H9 (cell line): ENCODE measurements at regions not wholly inside any gene's neighbourhood (a gene's known extent, or its start where the extent isn't known, plus 50 kb on each side); places are given as distances from the start of the nearest gene placed in this dataset.

Experiments
- DNase-seq: peaks from one replicate; pipeline ENCODE4 v3.0.0-alpha.2; 2017
- H2AFZ ChIP-seq: one replicate; pipeline ENCODE4 v1.6.1; 2013; ENCODE audit warnings: mild to moderate bottlenecking, low read length, control low read depth, moderate library complexity
- H2AK5ac ChIP-seq: 2 replicates; pipeline ENCODE4 v1.6.1; 2013; ENCODE audit warnings: low read length, control low read depth, mixed read lengths; ENCODE audit not compliant: insufficient read length
- H2BK120ac ChIP-seq: one replicate; pipeline ENCODE4 v1.6.1; 2013; ENCODE audit warnings: low read depth, mild to moderate bottlenecking, low read length, control low read depth, inconsistent platforms; ENCODE audit not compliant: poor library complexity, severe bottlenecking
- H2BK12ac ChIP-seq: 2 replicates; pipeline ENCODE4 v1.6.1; 2013; ENCODE audit warnings: low read length, control low read depth, mixed read lengths, low read depth; ENCODE audit not compliant: insufficient read length
- H2BK15ac ChIP-seq: 2 replicates; pipeline ENCODE4 v1.6.1; 2013; ENCODE audit warnings: low read depth, low read length, control low read depth
- H2BK20ac ChIP-seq: one replicate; pipeline ENCODE4 v1.6.1; 2013; ENCODE audit warnings: low read depth, mild to moderate bottlenecking, low read length, control low read depth, inconsistent platforms; ENCODE audit not compliant: poor library complexity, severe bottlenecking
- H2BK5ac ChIP-seq: 2 replicates; pipeline ENCODE4 v1.6.1; 2013; ENCODE audit warnings: low read length, control low read depth, mixed read lengths; ENCODE audit not compliant: insufficient read length
- H3K14ac ChIP-seq: 2 replicates; pipeline ENCODE4 v1.6.1; 2013; ENCODE audit warnings: low read length, control low read depth; ENCODE audit not compliant: insufficient read depth
- H3K18ac ChIP-seq: 2 replicates; pipeline ENCODE4 v1.6.1; 2013; ENCODE audit warnings: low read depth, mild to moderate bottlenecking, mixed read lengths, low read length, control low read depth; ENCODE audit not compliant: insufficient read length
- H3K23ac ChIP-seq: 2 replicates; pipeline ENCODE4 v1.6.1; 2013; ENCODE audit warnings: low read length, control low read depth, mixed read lengths, low read depth; ENCODE audit not compliant: insufficient read length
- H3K23me2 ChIP-seq: 2 replicates; pipeline ENCODE4 v1.6.1; 2013; ENCODE audit warnings: low read depth, mild to moderate bottlenecking, mixed read lengths, low read length, control low read depth; ENCODE audit not compliant: insufficient read length, poor library complexity, severe bottlenecking
- H3K27ac ChIP-seq: 2 replicates; pipeline ENCODE4 v1.5.1; 2013; ENCODE audit warnings: low read length, control low read depth, mixed read lengths, low read depth; ENCODE audit not compliant: insufficient read length
- H3K27me3 ChIP-seq: 2 replicates; pipeline ENCODE4 v1.6.1; 2013; ENCODE audit warnings: low read length, control low read depth, inconsistent platforms; ENCODE audit not compliant: insufficient read depth
- H3K4ac ChIP-seq: 2 replicates; pipeline ENCODE4 v1.6.1; 2013; ENCODE audit warnings: low read depth, mild to moderate bottlenecking, control low read depth, inconsistent platforms, low read length, moderate library complexity
- H3K4me1 ChIP-seq: 2 replicates; pipeline ENCODE4 v1.6.1; 2013; ENCODE audit warnings: low read length, control low read depth, inconsistent platforms; ENCODE audit not compliant: insufficient read depth
- H3K4me2 ChIP-seq: 2 replicates; pipeline ENCODE4 v1.6.1; 2013; ENCODE audit warnings: low read length, control low read depth, mixed read lengths; ENCODE audit not compliant: insufficient read length, insufficient read depth
- H3K56ac ChIP-seq: 2 replicates; pipeline ENCODE4 v1.6.1; 2013; ENCODE audit warnings: low read depth, mild to moderate bottlenecking, mixed read lengths, low read length, control low read depth; ENCODE audit not compliant: insufficient read length
- H3K79me1 ChIP-seq: 2 replicates; pipeline ENCODE4 v1.6.1; 2013; ENCODE audit warnings: low read depth, mild to moderate bottlenecking, moderate library complexity, low read length, control low read depth, inconsistent platforms; ENCODE audit not compliant: insufficient read depth, poor library complexity, severe bottlenecking
- H3K79me2 ChIP-seq: 2 replicates; pipeline ENCODE4 v1.6.1; 2013; ENCODE audit warnings: low read length, control low read depth, inconsistent platforms; ENCODE audit not compliant: insufficient read depth
- H3K9ac ChIP-seq: 2 replicates; pipeline ENCODE4 v1.6.1; 2013; ENCODE audit warnings: low read length, control low read depth, mixed read lengths; ENCODE audit not compliant: insufficient read length; ENCODE audit errors: extremely low read depth
- H3K9me3 ChIP-seq: one replicate; pipeline ENCODE4 v1.6.1; 2013; ENCODE audit warnings: low read depth, low read length, inconsistent platforms; ENCODE audit not compliant: control insufficient read depth
- H3T11ph ChIP-seq: one replicate; pipeline ENCODE4 v1.6.1; 2013; ENCODE audit warnings: mild to moderate bottlenecking, low read length, control low read depth, inconsistent platforms
- H4K20me1 ChIP-seq: one replicate; pipeline ENCODE4 v1.6.1; 2013; ENCODE audit not compliant: control insufficient read depth, insufficient read length, insufficient read depth
- H4K5ac ChIP-seq: 2 replicates; pipeline ENCODE4 v1.6.1; 2013; ENCODE audit warnings: low read depth, mild to moderate bottlenecking, mixed read lengths, low read length, control low read depth; ENCODE audit not compliant: insufficient read length
- H4K8ac ChIP-seq: replicated peaks from 2 replicates; pipeline ENCODE4 v1.6.1; 2013; ENCODE audit warnings: low read length, control low read depth, mixed read lengths, low read depth; ENCODE audit not compliant: insufficient read length
- H4K91ac ChIP-seq: 2 replicates; pipeline ENCODE4 v1.6.1; 2013; ENCODE audit warnings: low read depth, mild to moderate bottlenecking, moderate library complexity, mixed read lengths, low read length, control low read depth; ENCODE audit not compliant: insufficient read length
- H3K27ac Mint-ChIP-seq, 3 experiments: 2 replicates in 2 of 3; 3 replicates in 1 of 3; pipeline ENCODE4 v1.8.0; 2020 to 2021; ENCODE audit warnings: mixed read lengths in 3 of 3, mild to moderate bottlenecking in 1 of 3, moderate library complexity in 1 of 3
- H3K27me3 Mint-ChIP-seq: 2 replicates; pipeline ENCODE4 v1.8.0; 2021; ENCODE audit warnings: low read depth, mild to moderate bottlenecking, moderate library complexity, mixed read lengths
- H3K36me3 Mint-ChIP-seq, 3 experiments: 2 replicates in 2 of 3; 3 replicates in 1 of 3; pipeline ENCODE4 v1.8.0; 2020 to 2021; ENCODE audit warnings: low read depth in 3 of 3, mixed read lengths in 3 of 3; ENCODE audit not compliant: insufficient read depth in 1 of 3
- H3K4me1 Mint-ChIP-seq, 2 experiments: 2 replicates each; pipeline ENCODE4 v1.8.0; 2020; ENCODE audit warnings: mixed read lengths in 2 of 2
- H3K4me3 Mint-ChIP-seq, 2 experiments: 2 replicates in 1 of 2; 3 replicates in 1 of 2; pipeline ENCODE4 v1.8.0; 2020 to 2021; ENCODE audit warnings: mild to moderate bottlenecking in 2 of 2, mixed read lengths in 2 of 2, moderate library complexity in 1 of 2
- H3K9me3 Mint-ChIP-seq, 2 experiments: 2 replicates in 1 of 2; 3 replicates in 1 of 2; pipeline ENCODE4 v1.8.0; 2020; ENCODE audit warnings: mild to moderate bottlenecking in 2 of 2, mixed read lengths in 2 of 2, moderate library complexity in 1 of 2
- CTCF ChIP-seq: fragments of 200-600 bp; sonication (generic); conservative IDR thresholded peaks from 3 replicates; pipeline ENCODE4 v1.8.0; 2021; ENCODE audit warnings: antibody characterized with exemption, mild to moderate bottlenecking
- WGBS: extraction: QIAGEN DNeasy Blood & Tissue Kit; methylation state at CpG from one replicate; pipeline ENCODE4 v1.1.7; 2013; ENCODE audit warnings: missing lambda C conversion rate, low lambda C conversion rate, mixed read lengths; ENCODE audit not compliant: insufficient read length; ENCODE audit errors: extremely low coverage; 5-methylcytosine and 5-hydroxymethylcytosine counted together

DNA sequence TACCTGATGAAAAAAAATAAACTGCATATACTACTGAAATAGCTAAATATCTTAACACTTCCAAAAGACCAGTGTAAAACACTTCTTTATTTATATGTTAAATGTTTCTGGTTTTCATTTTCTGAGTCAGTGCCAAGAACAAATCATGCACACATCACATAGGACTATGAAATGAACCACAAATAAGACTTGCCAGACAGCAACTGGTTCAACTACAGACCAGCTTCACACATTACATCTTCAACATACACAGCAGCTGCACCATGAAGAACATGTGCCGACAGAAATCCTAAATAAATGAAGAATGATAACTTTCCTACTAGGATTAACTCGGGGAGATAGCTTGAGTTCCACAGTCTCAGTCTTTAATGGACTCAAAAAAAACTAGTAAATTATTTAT lies 168.3 kb upstream of the STXBP5 start:
- H3K79me2 ChIP-seq = no peaks in the 10 kb centered on the region
- no peak for TF ChIP-seq CTCF
- H3K4me1 ChIP-seq = no peaks in the 10 kb centered on the region; the same call in 1 of the 2 replicates
- H3K23ac ChIP-seq = no peak overlapping the region
- Mint-ChIP-seq H3K9me3 (no peaks in the 10 kb centered on the region; a peak in 1 of 5 replicates), H3K27me3 (no peaks in the 10 kb centered on the region), H3K4me3 (no peak overlapping the region), H3K4me1 (peaks cover 20 to 32% of the 10 kb centered on the region in 2 experiments), H3K36me3 (no peaks in the 10 kb centered on the region; a peak in 1 of 7 replicates), H3K27ac (no peak overlapping the region)
- DNase-seq = no peak
- H3K79me1 ChIP-seq = no peaks in the 10 kb centered on the region
- H4K20me1 ChIP-seq = no peaks in the 10 kb centered on the region
- H2BK12ac ChIP-seq = no peak overlapping the region
- no peak overlapping the region for H3K27ac ChIP-seq
- H3K4ac ChIP-seq = no peak overlapping the region
- no peak overlapping the region for H4K5ac ChIP-seq
- no peak overlapping the region for H2AK5ac ChIP-seq
- H4K91ac ChIP-seq = no peak overlapping the region
- WGBS = no CpG with 5 or more reads among the region's 2 CpGs
- H3K56ac ChIP-seq = no peak overlapping the region
- H3K23me2 ChIP-seq = no peaks in the 10 kb centered on the region
- no peaks in the 10 kb centered on the region for H3K9me3 ChIP-seq
- H2BK5ac ChIP-seq = no peak overlapping the region
- H3K27me3 ChIP-seq = no peaks in the 10 kb centered on the region
- H3K14ac ChIP-seq = no peak overlapping the region
- H2BK120ac ChIP-seq = no peak overlapping the region
- no peak overlapping the region for H3K4me2 ChIP-seq
- no peak overlapping the region for H2BK20ac ChIP-seq
- H3T11ph ChIP-seq = no peak overlapping the region
- no peak overlapping the region for H3K9ac ChIP-seq
- H2BK15ac ChIP-seq = no peak overlapping the region
- H4K8ac ChIP-seq = no peak overlapping the region
- H2AFZ ChIP-seq = no peak overlapping the region
- no peak overlapping the region for H3K18ac ChIP-seq
